ENCODE measurements at regions not wholly inside any gene's neighbourhood (a gene's known extent, or its start where the extent isn't known, plus 50 kb on each side); places are given as distances from the start of the nearest gene placed in this dataset.
"Not testable (repeated sequence)": the region's sequence is repeated elsewhere in the genome, so short reads cannot be mapped to it uniquely, and the experiment has no call there.

DNA sequence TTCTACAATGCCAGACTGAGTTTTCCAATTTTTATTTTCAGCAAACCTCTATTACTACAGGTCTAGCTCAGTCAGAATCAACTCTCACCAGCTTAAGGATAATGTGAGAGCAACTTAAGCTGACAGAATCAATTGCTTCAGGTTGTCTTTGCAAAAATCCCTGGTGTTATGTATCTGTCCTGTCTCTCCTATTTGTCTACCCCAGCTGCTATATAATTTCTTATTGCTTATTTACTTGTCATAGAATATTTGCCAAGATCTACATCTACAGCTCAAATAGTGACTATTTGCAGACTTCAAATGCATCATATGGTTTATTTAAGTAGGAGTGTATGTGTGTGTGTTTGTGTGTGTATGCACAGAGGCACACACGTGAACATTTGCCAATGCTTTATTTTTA lies 54.1 kb downstream of the FOXG1 start:
- DNase-seq (ENCODE audit: low spot score): no peak

DNA sequence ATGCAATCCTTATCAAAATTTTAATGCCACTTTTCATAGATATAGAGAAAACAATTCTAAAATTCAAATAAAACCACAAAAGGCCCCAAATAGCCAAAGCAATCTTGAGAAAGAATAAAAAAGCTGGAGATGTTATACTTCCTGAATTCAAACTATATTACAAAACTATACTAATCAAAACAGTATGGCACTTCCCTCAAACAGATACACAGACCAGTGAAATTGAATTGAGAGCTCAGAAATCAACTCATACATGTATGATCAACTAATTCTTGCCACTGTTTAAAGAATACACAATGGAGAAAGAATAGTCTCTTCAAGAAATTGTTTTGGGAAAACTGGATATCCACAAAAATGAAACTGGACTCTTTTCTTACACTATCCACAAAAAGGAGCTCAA lies 55.4 kb downstream of the FOXG1 start:
- no peak for DNase-seq (ENCODE audit: low spot score)

DNA sequence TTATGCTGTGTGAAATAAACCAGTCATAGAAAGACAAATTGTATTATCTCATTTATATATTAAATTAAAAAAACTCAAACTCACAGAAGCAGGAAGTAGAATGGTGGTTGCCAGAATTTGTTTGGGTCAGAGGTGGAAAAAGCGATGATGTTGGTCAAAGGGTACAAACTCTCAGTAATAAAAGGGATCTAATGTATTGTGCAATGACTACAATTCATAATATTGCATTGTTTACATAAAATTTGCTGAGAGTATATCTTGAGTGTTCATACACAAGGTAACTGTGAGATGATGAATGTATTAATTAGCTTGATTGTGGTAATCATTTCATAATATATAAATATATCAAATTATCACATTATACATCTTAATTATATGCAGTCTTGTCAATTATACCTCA lies 56.7 kb downstream of the FOXG1 start:
- no peak for DNase-seq (ENCODE audit: low spot score)

DNA sequence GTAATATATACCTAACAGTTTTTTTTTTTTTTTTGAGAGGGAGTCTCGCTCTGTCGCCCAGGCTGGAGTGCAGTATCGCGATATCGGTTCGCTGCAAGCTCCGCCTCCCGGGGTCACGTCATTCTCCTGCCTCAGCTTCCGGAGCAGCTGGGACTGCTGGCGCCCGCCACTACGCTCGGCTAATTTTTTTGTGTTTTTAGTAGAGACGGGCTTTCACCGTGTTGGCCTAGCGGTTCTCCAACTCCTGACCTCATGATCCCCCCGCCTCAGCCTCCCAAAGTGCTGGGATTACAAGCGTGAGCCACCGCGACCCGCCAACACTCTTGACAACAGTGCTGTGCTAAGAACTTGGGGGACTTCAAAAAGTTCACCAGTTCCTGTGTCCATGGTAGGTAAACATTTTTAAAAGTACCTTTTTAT lies 63.5 kb downstream of the FOXG1 start:
- DNase-seq (ENCODE audit: low spot score): no peak

DNA sequence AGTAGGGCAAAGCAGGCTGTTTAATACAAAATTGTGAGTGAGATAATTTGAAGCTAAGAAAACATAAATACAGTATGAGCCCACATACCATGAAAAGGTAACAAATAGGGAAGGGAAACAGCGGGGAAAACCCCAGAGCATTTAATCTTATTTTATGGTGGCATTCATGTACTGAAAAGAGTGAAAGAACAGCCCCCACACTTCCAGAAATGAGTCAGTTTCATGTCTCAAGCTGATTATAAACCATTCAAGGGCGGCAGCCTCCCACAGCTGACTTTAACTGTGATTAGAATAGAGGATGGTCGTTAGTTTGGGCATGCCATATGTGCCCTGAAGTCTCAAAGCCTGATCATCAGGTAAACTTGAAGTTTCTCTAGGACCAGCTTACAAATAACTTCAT lies 64.5 kb downstream of the FOXG1 start:
- DNase-seq (ENCODE audit: low spot score): no peak

DNA sequence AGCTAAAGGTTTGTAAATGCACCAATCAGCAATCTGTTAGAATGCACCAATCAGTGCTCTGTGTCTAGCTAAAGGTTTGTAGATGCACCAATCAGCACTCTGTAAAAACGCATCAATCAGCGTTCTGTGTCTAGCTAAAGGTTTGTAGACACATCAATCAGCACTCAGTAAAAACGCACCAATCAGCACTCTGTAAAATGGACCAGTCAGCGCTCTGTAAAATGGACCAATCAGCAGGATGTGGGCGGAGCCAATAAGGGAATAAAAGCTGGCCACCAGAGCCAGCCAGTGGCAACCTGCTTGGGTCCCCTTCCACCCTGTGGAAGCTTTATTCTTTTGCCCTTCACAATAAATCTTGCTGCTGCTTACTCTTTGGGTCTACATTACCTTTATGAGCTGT lies 76.0 kb downstream of the FOXG1 start:
- not testable (repeated sequence) for DNase-seq (ENCODE audit: low spot score)

DNA sequence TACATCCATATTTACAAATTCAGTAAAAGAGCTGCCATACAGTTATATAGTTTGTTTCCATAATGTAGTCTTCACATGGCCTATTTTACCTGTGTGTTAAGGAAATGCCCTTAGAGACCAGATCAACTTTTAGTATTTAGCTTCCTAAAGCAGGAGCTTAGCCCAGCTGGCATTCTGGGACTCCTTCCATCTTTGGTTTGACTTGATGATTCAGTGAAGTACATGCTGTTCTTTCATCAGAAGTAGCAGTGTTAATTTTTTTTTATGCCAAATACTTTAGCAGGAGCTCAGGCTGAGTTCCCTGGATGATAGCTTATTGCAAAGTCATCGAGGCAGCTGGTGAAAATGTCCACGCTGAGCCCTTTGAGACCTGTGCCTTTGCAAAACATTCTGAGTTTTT lies 101.0 kb downstream of the FOXG1 start:
- DNase-seq (ENCODE audit: low spot score): no peak

DNA sequence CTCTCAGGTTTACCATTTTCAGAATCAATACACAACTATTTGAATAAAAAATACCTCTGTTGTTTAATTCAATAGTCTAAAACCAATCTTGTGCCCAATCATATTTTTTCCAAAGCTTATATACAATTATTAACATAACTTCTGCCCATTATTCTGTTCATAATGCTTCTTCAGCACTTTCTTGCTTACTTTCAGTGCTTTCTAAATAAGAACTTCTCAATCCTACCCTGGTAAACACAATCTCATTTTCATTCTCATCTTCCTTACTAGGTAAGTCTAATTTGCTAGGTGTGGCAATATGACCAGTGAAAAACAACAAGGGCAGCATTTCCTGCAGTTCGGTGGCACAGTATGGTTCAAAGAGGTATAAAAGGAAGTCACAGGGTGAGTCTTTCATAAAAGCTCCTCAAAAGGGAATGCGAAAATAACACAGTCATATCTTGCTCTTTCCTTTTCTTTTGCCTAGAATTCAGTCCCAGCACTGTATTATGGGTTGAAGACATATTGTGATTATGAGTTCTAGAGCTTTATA lies 103.5 kb downstream of the FOXG1 start:
- no peak for DNase-seq (ENCODE audit: low spot score)

DNA sequence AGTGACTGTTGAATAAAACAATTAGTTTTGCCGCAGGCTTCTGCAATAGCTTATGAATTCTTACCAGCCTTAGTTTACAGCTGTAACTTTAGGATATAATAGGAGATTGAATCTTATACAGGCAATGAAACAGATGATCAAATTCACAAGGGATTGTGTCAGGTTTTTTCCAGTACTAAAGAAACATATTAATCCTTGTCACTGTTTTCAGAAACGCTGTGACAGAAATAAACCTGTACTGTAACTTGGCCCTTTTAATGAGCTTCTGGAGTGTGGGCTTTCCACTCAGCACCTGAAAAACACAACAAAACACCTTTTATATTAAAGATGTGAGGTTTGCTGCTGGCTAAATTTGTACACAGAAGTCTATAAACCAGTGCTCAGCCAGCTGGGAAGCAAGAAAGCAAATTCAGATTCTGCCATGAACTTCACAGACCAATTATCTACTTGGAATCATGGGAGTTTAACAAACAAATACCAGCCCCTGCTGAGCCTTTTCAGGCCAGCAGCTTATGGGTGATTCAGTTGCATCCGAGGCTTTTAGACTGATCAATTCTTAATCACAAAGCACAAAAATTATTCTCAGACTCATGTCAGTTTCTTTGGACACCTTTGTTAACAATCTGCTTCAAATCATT lies 109.5 kb downstream of the FOXG1 start:
- no peak for DNase-seq (ENCODE audit: low spot score)

DNA sequence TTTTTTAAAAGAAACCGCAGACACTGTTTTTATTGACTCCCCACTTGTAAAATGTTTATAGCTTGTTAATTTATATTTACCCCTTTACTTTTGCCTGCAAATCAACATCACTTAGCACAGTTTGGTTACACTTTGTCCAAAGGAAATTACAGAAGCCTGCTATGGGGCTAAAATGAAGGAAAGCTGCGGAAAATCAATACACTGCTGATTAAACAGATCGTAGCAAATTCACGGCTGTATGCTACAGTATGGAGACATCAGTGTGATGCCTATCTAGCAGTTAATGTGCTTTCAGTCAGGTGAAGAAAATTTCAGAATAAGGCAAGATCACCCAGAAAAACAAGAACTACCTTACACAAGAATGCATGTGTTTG lies 110.0 kb downstream of the FOXG1 start:
- DNase-seq (ENCODE audit: low spot score): no peak

DNA sequence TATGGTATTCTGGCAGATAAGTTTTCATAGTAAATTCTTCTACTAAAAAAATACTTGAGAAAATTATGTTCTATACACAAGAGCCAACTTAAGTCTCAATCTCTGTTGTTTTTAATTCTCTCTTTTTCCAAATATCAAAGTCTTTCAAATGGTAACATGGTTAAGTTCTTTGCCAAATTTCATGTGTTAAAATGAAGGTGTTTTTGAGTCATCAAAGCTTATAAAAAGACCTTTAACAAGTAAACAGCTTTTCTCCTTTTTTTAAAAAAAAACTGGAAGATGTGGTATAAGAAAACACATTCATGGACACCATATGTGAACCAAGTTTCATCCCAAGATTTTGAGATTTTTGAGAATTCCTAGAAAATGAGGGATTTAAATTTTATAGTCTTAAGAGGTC lies 111.3 kb downstream of the FOXG1 start:
- no peak for DNase-seq (ENCODE audit: low spot score)

DNA sequence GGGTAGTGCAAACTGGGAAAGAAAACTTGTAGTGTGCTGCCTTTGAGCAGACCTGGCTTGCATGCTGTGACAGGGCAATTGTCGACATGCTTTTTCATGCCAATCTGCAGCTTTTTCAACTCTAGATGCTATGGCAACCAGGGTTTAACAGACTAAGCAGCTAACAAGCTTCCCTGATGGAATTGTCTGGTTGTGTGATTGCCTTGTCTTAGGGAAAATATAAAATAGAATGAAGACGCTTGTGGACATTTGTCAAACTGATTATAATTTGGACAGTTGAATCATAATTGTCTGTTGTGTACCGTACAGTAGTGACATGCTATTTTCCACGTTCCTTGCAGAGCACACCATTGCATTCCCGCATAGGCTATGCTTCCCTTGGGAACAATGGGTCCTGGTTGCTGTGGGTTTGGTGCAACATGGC lies 113.0 kb downstream of the FOXG1 start:
- no peak for DNase-seq (ENCODE audit: low spot score)

DNA sequence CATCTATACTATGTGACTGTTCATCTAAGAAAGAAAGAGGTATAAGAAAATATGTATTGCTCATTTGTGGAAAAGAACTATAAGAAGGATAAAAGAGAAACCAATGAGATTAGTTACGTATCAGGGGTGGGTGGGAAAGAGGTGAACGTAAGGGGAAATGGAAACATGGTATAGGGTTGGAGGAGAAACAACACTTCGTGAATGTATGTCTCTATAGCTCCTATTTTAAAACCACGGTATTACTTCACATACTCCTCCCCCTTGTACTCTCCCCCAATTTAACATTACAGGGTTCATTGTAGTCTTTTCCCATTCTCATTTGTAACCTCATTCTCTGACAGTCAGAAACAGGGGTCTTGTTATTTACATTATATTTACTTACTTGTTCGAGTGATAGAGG lies 120.4 kb downstream of the FOXG1 start:
- no peak for DNase-seq (ENCODE audit: low spot score)

DNA sequence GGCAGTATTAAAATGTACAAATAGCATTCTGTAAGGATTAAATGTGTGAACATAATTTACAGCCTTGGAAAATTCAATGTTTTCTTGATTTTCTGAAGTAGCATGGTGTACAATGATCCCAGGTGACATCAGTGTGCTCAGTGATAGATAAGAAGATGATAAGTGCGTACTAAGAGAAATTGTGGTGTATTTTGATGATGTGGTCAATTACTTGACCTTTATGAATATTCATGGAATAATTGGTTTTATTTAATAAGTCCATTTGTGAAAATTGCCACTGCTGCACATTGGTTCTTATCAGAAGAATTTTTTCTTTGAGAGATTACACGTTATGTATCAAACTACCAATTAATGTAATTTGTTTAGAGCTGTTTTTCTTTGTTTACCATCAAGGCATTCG lies 128.8 kb downstream of the FOXG1 start:
- no peak for DNase-seq (ENCODE audit: low spot score)

DNA sequence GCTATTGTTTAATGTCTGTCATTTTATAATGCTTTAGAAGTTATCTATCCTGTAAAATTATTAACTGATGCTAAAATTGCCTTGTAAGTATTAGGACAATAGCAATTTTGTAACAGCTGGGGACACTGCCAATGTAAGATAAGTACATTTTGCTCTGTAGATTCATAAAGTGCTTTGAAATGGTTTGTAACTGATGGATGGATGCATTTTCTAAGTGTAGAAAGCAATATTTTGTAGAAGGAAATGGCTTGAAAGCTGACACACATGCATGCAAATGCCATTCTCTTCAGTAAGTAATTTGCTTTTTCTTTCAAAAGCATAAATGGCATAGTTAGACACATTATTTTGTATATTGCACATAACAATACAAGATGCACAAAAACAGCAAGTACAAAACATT lies 129.8 kb downstream of the FOXG1 start:
- DNase-seq (ENCODE audit: low spot score): no peak

DNA sequence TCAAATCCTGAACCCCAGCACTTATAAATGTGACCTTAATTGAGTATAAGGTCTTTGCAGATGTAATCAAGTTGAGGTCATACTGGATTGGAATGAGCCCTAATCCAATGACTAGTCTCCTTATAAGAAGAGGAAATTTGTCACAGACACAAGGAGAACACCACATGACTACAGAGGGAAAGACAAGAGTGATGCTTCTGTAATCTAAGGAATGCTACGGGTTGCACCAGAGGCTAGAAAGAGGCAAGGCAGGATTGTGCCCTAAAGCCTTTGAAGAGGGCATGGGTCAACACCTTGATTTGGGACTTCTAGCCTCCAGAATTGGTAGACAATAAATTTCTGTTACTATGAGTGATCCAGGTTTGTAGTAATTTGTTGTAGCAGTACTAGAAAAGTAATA lies 135.0 kb downstream of the FOXG1 start:
- no peak for DNase-seq (ENCODE audit: low spot score)

DNA sequence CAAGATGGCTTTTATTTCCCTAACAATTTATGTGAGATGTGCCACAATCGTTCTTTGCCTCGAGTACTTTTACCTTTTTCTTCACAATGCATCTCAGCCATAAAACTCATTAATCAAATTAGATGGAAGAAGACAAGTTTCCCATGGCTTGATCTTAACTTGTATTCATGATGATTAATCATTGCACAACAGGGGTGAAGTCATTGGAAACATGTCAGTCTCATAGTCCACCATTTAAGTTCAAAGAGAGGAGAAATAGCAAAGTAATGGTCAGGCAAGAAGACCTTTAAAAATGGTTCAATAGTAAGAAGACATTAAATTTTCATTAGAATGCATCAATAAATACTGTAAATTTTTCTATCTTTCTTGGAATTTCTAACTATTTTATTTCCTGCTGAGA lies 136.3 kb downstream of the FOXG1 start:
- DNase-seq (ENCODE audit: low spot score): no peak

DNA sequence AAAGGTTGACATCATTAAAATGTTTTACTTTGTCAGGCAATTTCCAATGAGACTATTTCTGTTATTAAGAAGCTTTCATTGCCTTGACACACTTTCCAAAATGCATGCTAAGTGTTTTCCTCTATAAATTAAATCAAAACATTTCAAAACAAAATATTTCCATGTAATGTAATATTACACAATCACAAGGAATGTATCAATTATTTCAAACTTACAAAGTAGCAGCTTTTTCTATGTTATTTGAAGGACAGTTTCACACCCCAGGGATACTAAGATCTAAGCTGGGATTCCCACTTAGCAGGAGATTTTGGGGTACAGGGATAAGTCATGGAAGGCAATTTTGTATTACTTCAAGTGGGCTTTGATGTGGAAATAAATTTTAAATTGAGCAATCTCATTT lies 144.9 kb downstream of the FOXG1 start:
- no peak for DNase-seq (ENCODE audit: low spot score)

DNA sequence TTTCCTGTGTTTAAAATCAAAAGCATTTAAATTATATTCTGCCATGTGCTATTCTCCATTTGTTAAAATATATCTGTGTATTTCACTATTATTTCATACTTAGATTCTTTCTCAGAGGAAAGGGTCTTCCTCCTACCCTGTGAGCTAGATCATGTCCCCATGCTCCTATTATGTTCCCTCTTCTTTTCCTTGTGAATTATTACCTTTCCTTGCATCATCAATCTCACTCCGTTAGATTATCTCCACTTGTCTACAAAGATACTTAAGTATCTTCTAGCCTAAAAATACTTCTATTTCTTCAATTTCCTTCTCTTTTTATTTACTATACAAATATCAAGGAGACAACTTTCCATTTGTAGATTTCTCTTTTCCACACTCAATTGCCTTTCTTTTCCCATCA lies 146.5 kb downstream of the FOXG1 start:
- no peak for DNase-seq (ENCODE audit: low spot score)

DNA sequence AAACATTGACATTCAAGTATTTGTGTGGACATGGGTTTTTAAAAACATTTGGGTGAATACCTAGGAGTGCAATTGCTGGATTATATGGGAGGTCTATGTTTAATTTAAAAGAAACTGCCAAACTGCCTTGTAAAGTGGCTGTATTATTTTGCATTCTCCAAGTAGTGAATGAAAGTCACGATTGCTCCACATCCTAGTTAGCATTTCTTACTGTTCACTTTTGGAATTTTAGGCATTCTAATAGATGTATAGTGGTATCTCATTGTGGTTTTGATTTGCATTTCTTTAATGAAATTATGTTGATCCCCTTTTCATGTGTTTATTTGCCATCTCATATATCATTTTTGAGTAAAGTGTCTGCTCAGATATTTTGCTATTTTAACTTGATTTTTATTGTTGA lies 159.5 kb downstream of the FOXG1 start:
- DNase-seq (ENCODE audit: low spot score): no peak

DNA sequence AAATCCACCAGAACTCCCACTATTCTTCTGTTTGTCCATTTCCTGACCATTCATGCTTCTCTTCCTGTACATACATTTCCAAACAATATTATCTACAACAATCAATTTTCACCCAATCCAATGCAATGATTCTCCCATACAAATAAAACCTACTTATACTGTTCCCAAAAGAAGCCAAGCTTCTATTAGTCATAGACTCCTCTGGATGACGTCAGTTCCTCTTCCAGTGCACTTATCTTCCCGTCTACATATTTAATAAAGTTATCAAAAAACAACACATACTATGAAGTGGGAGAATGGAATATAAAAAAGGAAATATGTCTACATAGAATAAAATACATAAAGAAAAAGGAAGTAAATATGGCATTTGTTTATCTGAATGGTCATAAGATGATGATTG lies 165.4 kb downstream of the FOXG1 start:
- DNase-seq (ENCODE audit: low spot score): no peak

DNA sequence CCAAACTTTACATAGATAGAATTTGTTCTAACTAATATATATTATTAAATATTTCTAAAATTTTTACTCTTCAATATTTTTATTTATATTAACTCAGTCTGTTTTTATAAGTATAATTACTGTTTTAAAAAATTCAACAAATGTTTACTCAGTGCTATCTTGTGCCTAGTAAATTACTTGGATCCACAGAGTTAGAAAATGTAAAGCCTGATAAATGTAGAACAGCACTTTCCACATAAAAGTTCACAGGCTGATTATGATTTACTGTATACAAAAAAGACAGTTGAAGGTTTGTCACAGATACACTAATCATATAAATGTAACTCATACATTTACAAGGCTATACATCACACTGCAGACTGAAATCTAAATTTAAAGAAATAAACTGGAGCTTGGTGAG lies 170.0 kb downstream of the FOXG1 start:
- no peak for DNase-seq (ENCODE audit: low spot score)

DNA sequence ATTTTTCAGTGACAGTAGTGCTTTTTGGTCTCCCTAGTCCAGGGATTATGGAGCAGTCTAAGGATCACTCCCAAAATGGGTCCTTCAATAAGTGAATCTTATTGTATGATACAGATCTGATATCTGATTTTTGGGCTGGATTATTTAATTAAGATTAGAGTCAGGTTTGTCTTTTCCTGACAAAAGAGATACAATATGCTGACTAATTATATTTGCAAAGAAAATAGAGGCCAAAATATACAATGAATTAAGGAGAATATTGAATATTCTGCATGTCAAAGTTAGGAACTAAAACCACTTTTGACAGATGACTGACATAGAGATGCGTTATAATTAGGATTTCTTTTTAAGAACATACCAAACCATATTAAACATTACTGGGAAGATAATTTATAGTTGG lies 175.2 kb downstream of the FOXG1 start:
- no peak for DNase-seq (ENCODE audit: low spot score)

DNA sequence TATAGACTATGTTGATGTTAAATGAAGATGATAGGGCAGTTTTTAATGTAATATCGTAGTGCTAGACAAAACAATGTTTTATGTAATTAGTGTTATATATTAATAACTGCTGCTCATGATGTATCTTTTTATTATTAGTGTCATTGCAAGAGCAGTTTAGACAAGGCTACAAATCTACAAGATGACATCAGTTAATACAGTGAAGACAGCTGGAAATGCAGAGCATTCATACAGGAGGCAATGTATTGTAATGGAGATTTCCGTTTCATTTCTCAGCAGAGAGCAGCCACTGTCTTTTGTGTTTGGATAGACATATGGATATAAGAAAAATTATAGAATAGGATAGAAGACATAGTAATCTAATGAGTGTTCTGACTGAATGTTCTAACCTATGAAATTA lies 178.0 kb downstream of the FOXG1 start:
- no peak for DNase-seq (ENCODE audit: low spot score)

DNA sequence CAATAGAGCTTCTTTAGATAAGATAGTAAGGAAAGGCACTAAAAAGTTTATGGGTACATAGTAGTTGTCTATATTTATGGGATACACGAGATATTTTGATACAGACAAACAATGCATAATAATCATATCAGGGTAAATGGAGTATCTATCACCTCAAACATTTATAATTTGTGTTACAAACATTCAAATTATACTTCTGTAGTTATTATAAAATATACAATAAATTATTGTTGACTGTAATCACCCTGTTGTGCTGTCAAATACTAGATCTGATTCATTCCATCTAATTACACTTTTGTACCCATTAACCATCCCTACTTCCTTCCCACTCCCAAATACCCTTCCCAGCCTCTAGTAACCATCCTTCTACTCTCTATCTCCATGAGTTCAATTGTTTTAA lies 179.7 kb downstream of the FOXG1 start:
- no peak for DNase-seq (ENCODE audit: low spot score)

All from germinal center (tissue), 1 donor.